Epithelial cell of esophagus (primary cell): ENCODE measurements at regions not wholly inside any gene's neighbourhood (a gene's known extent, or its start where the extent isn't known, plus 50 kb on each side); places are given as distances from the start of the nearest gene placed in this dataset.

Experiments used
- DNase-seq: peaks from one replicate; pipeline ENCODE4 v3.0.0; 2010; ENCODE audit warnings: low read depth
- H3K4me3 ChIP-seq: 2 replicates; pipeline ENCODE4 v1.5.1; 2011; ENCODE audit warnings: mild to moderate bottlenecking, low read length, control low read depth
- CTCF ChIP-seq: IDR thresholded peaks from 2 replicates; pipeline ENCODE4 v1.5.1; 2011; ENCODE audit warnings: low read depth, mild to moderate bottlenecking, low read length, control low read depth, inconsistent platforms; ENCODE audit not compliant: insufficient read depth; ENCODE audit errors: missing control alignments

GRCh38 chr6:81808851-81809570, 56.5 kb upstream of the TENT5A start:
- H3K4me3 ChIP-seq, result no peak overlapping the region

GRCh38 chr6:81806793-81807565, 54.5 kb upstream of the TENT5A start:
- H3K4me3 ChIP-seq, result no peak overlapping the region
- no peak for TF ChIP-seq CTCF
- peak; percentile 92 for DNase-seq

More at GRCh38 chr6:81808851-81809570, 56.5 kb upstream of the TENT5A start:
- DNase-seq, result no peak
- no peak for TF ChIP-seq CTCF

- DNase-seq, result no peak
- no peak for TF ChIP-seq CTCF
- H3K4me3 ChIP-seq, result no peak overlapping the region
Observed at GRCh38 chr6:81802356-81802755, 49.9 kb upstream of the TENT5A start.
